WTC11 (cell line): ENCODE measurements at regions not wholly inside any gene's neighbourhood (a gene's known extent, or its start where the extent isn't known, plus 50 kb on each side); places are given as distances from the start of the nearest gene placed in this dataset.

ENCODE experiments used
- ATAC-seq: fragments of 200-7000 bp; cut with Tn5 transposase; 2 replicates; pipeline ENCODE4 v1.10.0; 2021; ENCODE audit warnings: mild to moderate bottlenecking, moderate library complexity
- CTCF ChIA-PET: fragments of 300-600 bp; sonication (Branson Sonifier 250); formaldehyde crosslinking; loops from one replicate; lab custom pipeline; 2021; ENCODE audit warnings: antibody characterized with exemption; lab: Charles Lee
- POLR2A ChIA-PET: fragments of 350-600 bp; sonication (Branson Sonifier 250); formaldehyde crosslinking; loops from one replicate; lab custom pipeline; 2021; ENCODE audit warnings: antibody characterized with exemption; lab: Charles Lee
- DNase-seq: peaks from one replicate; pipeline ENCODE4 v3.0.0; 2021; ENCODE audit warnings: low spot score
- H3K27ac Mint-ChIP-seq: 2 replicates; pipeline ENCODE4 v1.8.0; 2021; ENCODE audit warnings: mixed read lengths
- H3K27me3 Mint-ChIP-seq: 2 replicates; pipeline ENCODE4 v1.8.0; 2021; ENCODE audit warnings: low read depth, mild to moderate bottlenecking, moderate library complexity, mixed read lengths
- H3K36me3 Mint-ChIP-seq: 2 replicates; pipeline ENCODE4 v1.8.0; 2021; ENCODE audit warnings: mixed read lengths
- H3K4me1 Mint-ChIP-seq: 2 replicates; pipeline ENCODE4 v1.8.0; 2022; ENCODE audit warnings: mixed read lengths
- H3K4me3 Mint-ChIP-seq: 2 replicates; pipeline ENCODE4 v1.8.0; 2021; ENCODE audit warnings: mild to moderate bottlenecking, moderate library complexity, mixed read lengths
- H3K9me3 Mint-ChIP-seq: 2 replicates; pipeline ENCODE4 v1.8.0; 2021; ENCODE audit warnings: mixed read lengths
- AFF4 ChIP-seq: sonication (generic); formaldehyde crosslinking; IDR thresholded peaks from 2 replicates; pipeline ENCODE4 v1.8.1; 2023; ENCODE audit warnings: mild to moderate bottlenecking, missing genetic modification reagents, borderline replicate concordance
- AR ChIP-seq: fragments of 250-450 bp; sonication (Bioruptor Pico); IDR thresholded peaks from 2 replicates; pipeline ENCODE4 v1.9.0; 2021; ENCODE audit warnings: mild to moderate bottlenecking
- ATF1 ChIP-seq: sonication (generic); formaldehyde crosslinking; IDR thresholded peaks from 2 replicates; pipeline ENCODE4 v1.8.1; 2023; ENCODE audit warnings: mild to moderate bottlenecking, moderate library complexity, missing genetic modification reagents
- ATF6 ChIP-seq: sonication (generic); formaldehyde crosslinking; IDR thresholded peaks from 2 replicates; pipeline ENCODE4 v1.8.1; 2023; ENCODE audit warnings: mild to moderate bottlenecking, missing genetic modification reagents
- ESRRA ChIP-seq: sonication (generic); formaldehyde crosslinking; IDR thresholded peaks from 2 replicates; pipeline ENCODE4 v1.8.1; 2022; ENCODE audit warnings: mild to moderate bottlenecking, missing genetic modification reagents, borderline replicate concordance
- FOXJ3 ChIP-seq: sonication (generic); formaldehyde crosslinking; IDR thresholded peaks from 2 replicates; pipeline ENCODE4 v1.9.0; 2021; ENCODE audit warnings: missing genetic modification reagents, mild to moderate bottlenecking, borderline replicate concordance
- FOXK1 ChIP-seq: sonication (generic); formaldehyde crosslinking; IDR thresholded peaks from 2 replicates; pipeline ENCODE4 v1.8.0; 2022; ENCODE audit warnings: mild to moderate bottlenecking, moderate library complexity, missing genetic modification reagents
- GABPB1 ChIP-seq: sonication (generic); formaldehyde crosslinking; IDR thresholded peaks from 2 replicates; pipeline ENCODE4 v1.8.1; 2023; ENCODE audit warnings: mild to moderate bottlenecking, missing genetic modification reagents
- GTF2I ChIP-seq: fragments of 250-450 bp; sonication (Bioruptor Pico); conservative IDR thresholded peaks from 2 replicates; pipeline ENCODE4 v1.4.0; 2021; ENCODE audit warnings: mild to moderate bottlenecking
- IRF1 ChIP-seq: sonication (generic); formaldehyde crosslinking; IDR thresholded peaks from 2 replicates; pipeline ENCODE4 v1.8.0; 2023; ENCODE audit warnings: missing genetic modification reagents
- JAZF1 ChIP-seq: fragments of 250-450 bp; sonication (Bioruptor Pico); IDR thresholded peaks from 2 replicates; pipeline ENCODE4 v1.9.0; 2021; ENCODE audit warnings: moderate library complexity, mild to moderate bottlenecking, inconsistent platforms
- JUN ChIP-seq: sonication (generic); formaldehyde crosslinking; IDR thresholded peaks from 2 replicates; pipeline ENCODE4 v1.8.0; 2023; ENCODE audit warnings: mild to moderate bottlenecking, missing genetic modification reagents
- NFATC4 ChIP-seq: fragments of 250-450 bp; sonication (Bioruptor Pico); IDR thresholded peaks from 2 replicates; pipeline ENCODE4 v1.9.0; 2021; ENCODE audit warnings: mild to moderate bottlenecking
- NR2C2 ChIP-seq: sonication (generic); formaldehyde crosslinking; IDR thresholded peaks from 2 replicates; pipeline ENCODE4 v1.8.0; 2022; ENCODE audit warnings: mild to moderate bottlenecking, missing genetic modification reagents
- PRRX2 ChIP-seq: fragments of 250-450 bp; sonication (Bioruptor Pico); IDR thresholded peaks from 2 replicates; pipeline ENCODE4 v1.8.0; 2021; ENCODE audit warnings: mild to moderate bottlenecking
- TEAD4 ChIP-seq: sonication (generic); formaldehyde crosslinking; IDR thresholded peaks from 2 replicates; pipeline ENCODE4 v1.8.0; 2022; ENCODE audit warnings: mild to moderate bottlenecking, missing genetic modification reagents
- ZBTB21 ChIP-seq: sonication (generic); formaldehyde crosslinking; IDR thresholded peaks from 2 replicates; pipeline ENCODE4 v1.8.1; 2023; ENCODE audit warnings: mild to moderate bottlenecking, missing genetic modification reagents, borderline replicate concordance
- ZNF121 ChIP-seq: sonication (generic); formaldehyde crosslinking; IDR thresholded peaks from 2 replicates; pipeline ENCODE4 v1.8.0; 2023; ENCODE audit warnings: missing genetic modification reagents
- ZNF138 ChIP-seq: sonication (generic); formaldehyde crosslinking; conservative IDR thresholded peaks from 2 replicates; pipeline ENCODE4 v1.8.1; 2022; ENCODE audit warnings: mild to moderate bottlenecking, moderate library complexity, missing genetic modification reagents
- ZNF219 ChIP-seq: sonication (generic); formaldehyde crosslinking; IDR thresholded peaks from 2 replicates; pipeline ENCODE4 v1.8.0; 2023; ENCODE audit warnings: missing genetic modification reagents, mild to moderate bottlenecking, borderline replicate concordance
- ZNF232 ChIP-seq: sonication (generic); formaldehyde crosslinking; IDR thresholded peaks from 2 replicates; pipeline ENCODE4 v1.8.0; 2022; ENCODE audit warnings: mild to moderate bottlenecking, missing genetic modification reagents
- ZNF263 ChIP-seq: sonication (generic); formaldehyde crosslinking; IDR thresholded peaks from 2 replicates; pipeline ENCODE4 v1.8.1; 2022; ENCODE audit warnings: low read depth, mild to moderate bottlenecking, moderate library complexity, missing genetic modification reagents
- ZNF396 ChIP-seq: fragments of 250-450 bp; sonication (Bioruptor Pico); IDR thresholded peaks from 2 replicates; pipeline ENCODE4 v1.8.0; 2021; ENCODE audit warnings: mild to moderate bottlenecking, moderate library complexity, borderline replicate concordance
- ZNF423 ChIP-seq: fragments of 250-450 bp; sonication (Bioruptor Pico); IDR thresholded peaks from 2 replicates; pipeline ENCODE4 v2.1.2; 2022; ENCODE audit warnings: mild to moderate bottlenecking, moderate library complexity
- ZSCAN18 ChIP-seq: fragments of 250-450 bp; sonication (Bioruptor Pico); IDR thresholded peaks from 2 replicates; pipeline ENCODE4 v2.1.2; 2022; ENCODE audit warnings: mild to moderate bottlenecking, moderate library complexity

- ChIA-PET CTCF (no interaction called here), POLR2A (no interaction called here)
- ATAC-seq (no peak), DNase-seq (no peak)
- no peak overlapping the region for H3K4me3 Mint-ChIP-seq
- peaks cover 20% of the 10 kb centered on the region for H3K36me3 Mint-ChIP-seq
- TF ChIP-seq ZNF263 (CRISPR knock-in tag) (no peak), ATF6 (CRISPR knock-in tag) (no peak), IRF1 (no peak), ESRRA (CRISPR knock-in tag) (no peak), ZSCAN18 (no peak), AR (CRISPR knock-in tag) (no peak), NFATC4 (no peak), AFF4 (CRISPR knock-in tag) (no peak), ZNF232 (no peak), ZNF121 (no peak), FOXK1 (CRISPR knock-in tag) (no peak), ZNF423 (CRISPR knock-in tag) (no peak), ZNF396 (CRISPR knock-in tag) (no peak), NR2C2 (CRISPR knock-in tag) (no peak)
- H3K4me1 Mint-ChIP-seq = no peaks in the 10 kb centered on the region
- H3K27me3 Mint-ChIP-seq = no peaks in the 10 kb centered on the region
- peaks cover 30% of the 10 kb centered on the region for H3K9me3 Mint-ChIP-seq
- no peak overlapping the region for H3K27ac Mint-ChIP-seq
These were observed 532.5 kb upstream of the IZUMO3 start for GRCh38 chr9:25078202-25078601.

GRCh38 chr9:25048098-25048724 is 502.5 kb upstream of the IZUMO3 start:
- ChIA-PET CTCF (no interaction called here), POLR2A (no interaction called here)
- DNase-seq = no peak
- Mint-ChIP-seq H3K27me3 (no peaks in the 10 kb centered on the region), H3K4me1 (no peaks in the 10 kb centered on the region), H3K4me3 (no peak overlapping the region), H3K27ac (no peak overlapping the region), H3K36me3 (peaks cover 18% of the 10 kb centered on the region), H3K9me3 (peaks cover 29% of the 10 kb centered on the region)
- no peak for ATAC-seq
- no peak for TF ChIP-seq ZNF219 (CRISPR knock-in tag)
- TF ChIP-seq PRRX2 (CRISPR knock-in tag) = no peak
- no peak for TF ChIP-seq JAZF1
- no peak for TF ChIP-seq TEAD4 (CRISPR knock-in tag)
- no peak for TF ChIP-seq GABPB1
- no peak for TF ChIP-seq NFATC4
- TF ChIP-seq ZNF138 = no peak
- no peak for TF ChIP-seq ZSCAN18
- no peak for TF ChIP-seq JUN (CRISPR knock-in tag)
- no peak for TF ChIP-seq ATF1 (CRISPR knock-in tag)
- no peak for TF ChIP-seq ZNF423 (CRISPR knock-in tag)
- TF ChIP-seq FOXJ3 = no peak
- TF ChIP-seq GTF2I (CRISPR knock-in tag) = no peak
- no peak for TF ChIP-seq ZBTB21 (CRISPR knock-in tag)
- TF ChIP-seq ZNF232 = no peak
